K562 (cell line): ENCODE measurements at regions not wholly inside any gene's neighbourhood (a gene's known extent, or its start where the extent isn't known, plus 50 kb on each side); places are given as distances from the start of the nearest gene placed in this dataset.

ENCODE experiments used
- NBN ChIP-seq: fragments of 450-650 bp; IDR thresholded peaks from 2 replicates; pipeline ENCODE4 v1.6.1; 2016; ENCODE audit warnings: low read depth, mild to moderate bottlenecking
- RAD21 ChIP-seq, 2 experiments: fragments of 250-450 bp in 1 of 2; fragments of 450-650 bp in 1 of 2; sonication (Bioruptor Pico) in 1 of 2; formaldehyde crosslinking in 1 of 2; IDR thresholded peaks in 1 of 2; conservative IDR thresholded peaks in 1 of 2; 2 replicates each; pipeline versions ENCODE4 v1.4.0 to v1.8.0; 2020 to 2022; ENCODE audit warnings: mild to moderate bottlenecking in 2 of 2, moderate library complexity in 1 of 2

GRCh38 chr9:1337169-1337568, 287.0 kb downstream of the DMRT2 start:
- TF ChIP-seq NBN (no peak), RAD21 (CRISPR knock-in tag; conservative IDR thresholded peaks at IDR 0.05 in 1 of 2, IDR thresholded peaks at IDR 0.05 in 1 of 2) (no peak)
